Effector memory CD8-positive, alpha-beta T cell (primary cell): ENCODE measurements at regions not wholly inside any gene's neighbourhood (a gene's known extent, or its start where the extent isn't known, plus 50 kb on each side); places are given as distances from the start of the nearest gene placed in this dataset.
"Not testable (repeated sequence)": the region's sequence is repeated elsewhere in the genome, so short reads cannot be mapped to it uniquely, and the experiment has no call there.

Experiments used
- ATAC-seq: fragments of 150-1000 bp; cut with Tn5 transposase; replicated peaks from 2 replicates; pipeline ENCODE4 v1.10.0; 2021; ENCODE audit warnings: mild to moderate bottlenecking, moderate library complexity
- DNase-seq, 3 experiments: peaks; one replicate each; pipeline ENCODE4 v3.0.0; 2021
- H3K27ac Mint-ChIP-seq, 2 donors: one replicate each; pipeline ENCODE4 v1.8.0; 2022; ENCODE audit warnings: mild to moderate bottlenecking in 2 of 2, mixed read lengths in 2 of 2, moderate library complexity in 2 of 2
- H3K27me3 Mint-ChIP-seq, 2 donors: one replicate each; pipeline ENCODE4 v1.8.0; 2022; ENCODE audit warnings: mixed read lengths in 2 of 2
- H3K36me3 Mint-ChIP-seq: one replicate; pipeline ENCODE4 v1.8.0; 2022; ENCODE audit warnings: mild to moderate bottlenecking, moderate library complexity, mixed read lengths; ENCODE audit not compliant: insufficient read depth
- H3K4me1 Mint-ChIP-seq, 2 donors: one replicate each; pipeline ENCODE4 v1.8.0; 2022; ENCODE audit warnings: low read depth in 2 of 2, mixed read lengths in 2 of 2
- H3K4me3 Mint-ChIP-seq, 2 donors: one replicate each; pipeline ENCODE4 v1.8.0; 2022; ENCODE audit warnings: mild to moderate bottlenecking in 2 of 2, mixed read lengths in 2 of 2, moderate library complexity in 2 of 2
- H3K9me3 Mint-ChIP-seq, 2 donors: one replicate each; pipeline ENCODE4 v1.8.0; 2022; ENCODE audit warnings: mixed read lengths in 2 of 2

- DNase-seq, H3K36me3 Mint-ChIP-seq: not testable (repeated sequence)
These were observed 188.9 kb downstream of the TTC6 start for GRCh38 chr14:37784203-37784826.

GRCh38 chr14:37784827-37785223 lies 189.4 kb downstream of the TTC6 start:
- DNase-seq, H3K36me3 Mint-ChIP-seq, ATAC-seq, H3K27me3 Mint-ChIP-seq, H3K4me3 Mint-ChIP-seq, H3K4me1 Mint-ChIP-seq, H3K27ac Mint-ChIP-seq: not testable (repeated sequence)
- peaks cover 7 to 16% of the 10 kb centered on the region in 2 donors for H3K9me3 Mint-ChIP-seq

More at GRCh38 chr14:37784203-37784826, 188.9 kb downstream of the TTC6 start:
- not testable (repeated sequence) for H3K27me3 Mint-ChIP-seq, H3K27ac Mint-ChIP-seq, ATAC-seq, H3K4me1 Mint-ChIP-seq, H3K4me3 Mint-ChIP-seq
- H3K9me3 Mint-ChIP-seq, result peaks cover 7 to 16% of the 10 kb centered on the region in 2 donors

- not testable (repeated sequence) for H3K27ac Mint-ChIP-seq
These were observed 189.9 kb downstream of the TTC6 start for GRCh38 chr14:37785298-37785697.

GRCh38 chr14:37786114-37786625 lies 190.7 kb downstream of the TTC6 start:
- H3K9me3 Mint-ChIP-seq, result peaks cover 7 to 16% of the 10 kb centered on the region in 2 donors
- H3K4me1 Mint-ChIP-seq, H3K36me3 Mint-ChIP-seq, H3K27ac Mint-ChIP-seq, H3K4me3 Mint-ChIP-seq, ATAC-seq, DNase-seq, H3K27me3 Mint-ChIP-seq: not testable (repeated sequence)

More at GRCh38 chr14:37785298-37785697, 189.9 kb downstream of the TTC6 start:
- not testable (repeated sequence) for H3K4me1 Mint-ChIP-seq, DNase-seq, H3K36me3 Mint-ChIP-seq, ATAC-seq, H3K4me3 Mint-ChIP-seq, H3K27me3 Mint-ChIP-seq
- peaks cover 7 to 16% of the 10 kb centered on the region in 2 donors for H3K9me3 Mint-ChIP-seq

GRCh38 chr14:37787879-37788494 lies 192.6 kb downstream of the TTC6 start:
- H3K27me3 Mint-ChIP-seq, result no peaks in the 10 kb centered on the region
- DNase-seq (no peak), ATAC-seq (no peak)
- no peak overlapping the region for H3K4me3 Mint-ChIP-seq
- no peak overlapping the region for H3K27ac Mint-ChIP-seq
- H3K4me1 Mint-ChIP-seq, result no peaks in the 10 kb centered on the region
- H3K36me3 Mint-ChIP-seq, result no peaks in the 10 kb centered on the region
- peaks cover 10 to 16% of the 10 kb centered on the region in 2 donors for H3K9me3 Mint-ChIP-seq

GRCh38 chr14:37791384-37792036 lies 196.1 kb downstream of the TTC6 start:
- H3K9me3 Mint-ChIP-seq, result peaks cover 0 to 2% of the 10 kb centered on the region in 2 donors
- ATAC-seq, result no peak
- H3K27me3 Mint-ChIP-seq, result no peaks in the 10 kb centered on the region
- H3K36me3 Mint-ChIP-seq, result no peaks in the 10 kb centered on the region
- no peak for DNase-seq
- H3K4me1 Mint-ChIP-seq, result no peaks in the 10 kb centered on the region
- H3K4me3 Mint-ChIP-seq, result no peak overlapping the region
- no peak overlapping the region for H3K27ac Mint-ChIP-seq

GRCh38 chr14:37792124-37792523 lies 196.7 kb downstream of the TTC6 start:
- H3K27ac Mint-ChIP-seq, result no peak overlapping the region
- H3K27me3 Mint-ChIP-seq, result no peaks in the 10 kb centered on the region
- H3K36me3 Mint-ChIP-seq, result no peaks in the 10 kb centered on the region
- no peak for ATAC-seq
- H3K4me1 Mint-ChIP-seq, result no peaks in the 10 kb centered on the region
- H3K9me3 Mint-ChIP-seq, result peaks cover 0 to 2% of the 10 kb centered on the region in 2 donors
- no peak for DNase-seq
- no peak overlapping the region for H3K4me3 Mint-ChIP-seq

- Mint-ChIP-seq H3K4me3 (no peak overlapping the region), H3K4me1 (no peaks in the 10 kb centered on the region), H3K9me3 (peaks cover 6 to 16% of the 10 kb centered on the region in 2 donors), H3K36me3 (no peaks in the 10 kb centered on the region), H3K27ac (no peak overlapping the region), H3K27me3 (no peaks in the 10 kb centered on the region)
- ATAC-seq (no peak), DNase-seq (no peak)
These were observed 201.4 kb downstream of the TTC6 start for GRCh38 chr14:37796703-37797416.

- ATAC-seq (no peak), DNase-seq (no peak)
- no peak overlapping the region for H3K27ac Mint-ChIP-seq
- no peaks in the 10 kb centered on the region for H3K36me3 Mint-ChIP-seq
- no peaks in the 10 kb centered on the region for H3K4me1 Mint-ChIP-seq
- H3K27me3 Mint-ChIP-seq, result no peaks in the 10 kb centered on the region
- no peak overlapping the region for H3K4me3 Mint-ChIP-seq
- H3K9me3 Mint-ChIP-seq, result peaks cover 6 to 19% of the 10 kb centered on the region in 2 donors
These were observed 202.2 kb downstream of the TTC6 start for GRCh38 chr14:37797675-37798074.

- Mint-ChIP-seq H3K27me3 (no peaks in the 10 kb centered on the region), H3K4me3 (no peak overlapping the region), H3K4me1 (no peaks in the 10 kb centered on the region), H3K36me3 (no peaks in the 10 kb centered on the region), H3K9me3 (peaks cover 3 to 9% of the 10 kb centered on the region in 2 donors), H3K27ac (no peak overlapping the region)
- ATAC-seq, result no peak
- DNase-seq, result no peak
These were observed 212.3 kb downstream of the TTC6 start for GRCh38 chr14:37807722-37808121.

- no peaks in the 10 kb centered on the region for H3K4me1 Mint-ChIP-seq
- DNase-seq (no peak), ATAC-seq (no peak)
- no peak overlapping the region for H3K27ac Mint-ChIP-seq
- no peak overlapping the region for H3K4me3 Mint-ChIP-seq
- H3K9me3 Mint-ChIP-seq, result peaks cover 3 to 7% of the 10 kb centered on the region in 2 donors
- H3K27me3 Mint-ChIP-seq, result no peaks in the 10 kb centered on the region
- no peaks in the 10 kb centered on the region for H3K36me3 Mint-ChIP-seq
These were observed 214.8 kb downstream of the TTC6 start for GRCh38 chr14:37810094-37810801.

- Mint-ChIP-seq H3K4me1 (no peaks in the 10 kb centered on the region), H3K9me3 (peaks cover 3 to 11% of the 10 kb centered on the region in 2 donors), H3K27me3 (no peaks in the 10 kb centered on the region), H3K36me3 (no peaks in the 10 kb centered on the region), H3K27ac (no peak overlapping the region), H3K4me3 (no peak overlapping the region)
- ATAC-seq, result no peak
- no peak for DNase-seq
These were observed 218.3 kb downstream of the TTC6 start for GRCh38 chr14:37813732-37814131.

GRCh38 chr14:37816135-37816534 lies 220.7 kb downstream of the TTC6 start:
- no peaks in the 10 kb centered on the region for H3K36me3 Mint-ChIP-seq
- no peak overlapping the region for H3K27ac Mint-ChIP-seq
- no peaks in the 10 kb centered on the region for H3K4me1 Mint-ChIP-seq
- H3K4me3 Mint-ChIP-seq, result no peak overlapping the region
- ATAC-seq (no peak), DNase-seq (no peak)
- H3K9me3 Mint-ChIP-seq, result peaks cover 0 to 11% of the 10 kb centered on the region in 2 donors
- H3K27me3 Mint-ChIP-seq, result no peaks in the 10 kb centered on the region
